HEK293 (cell line): ENCODE measurements at regions not wholly inside any gene's neighbourhood (a gene's known extent, or its start where the extent isn't known, plus 50 kb on each side); places are given as distances from the start of the nearest gene placed in this dataset.

Experiments
- CTCF ChIP-seq: fragments of 450-650 bp; formaldehyde crosslinking; IDR thresholded peaks from 2 replicates; pipeline ENCODE4 v1.5.1; 2016; ENCODE audit warnings: missing biosample characterization, missing genetic modification characterization
- KLF8 ChIP-seq: fragments of 450-650 bp; formaldehyde crosslinking; IDR thresholded peaks from 2 replicates; pipeline ENCODE4 v1.5.1; 2016; ENCODE audit warnings: missing biosample characterization, missing genetic modification characterization
- PRDM10 ChIP-seq: fragments of 450-650 bp; formaldehyde crosslinking; IDR thresholded peaks from 2 replicates; pipeline ENCODE4 v1.5.1; 2016; ENCODE audit warnings: missing biosample characterization, missing genetic modification characterization
- TSHZ1 ChIP-seq: fragments of 450-650 bp; formaldehyde crosslinking; IDR thresholded peaks from 2 replicates; pipeline ENCODE4 v1.5.1; 2016; ENCODE audit warnings: missing biosample characterization, missing genetic modification characterization, borderline replicate concordance
- ZBTB26 ChIP-seq: fragments of 450-650 bp; formaldehyde crosslinking; optimal IDR thresholded peaks from 2 replicates; pipeline ENCODE3; 2016; ENCODE audit warnings: missing biosample characterization, mild to moderate bottlenecking, missing genetic modification characterization
- ZBTB44 ChIP-seq: fragments of 450-650 bp; IDR thresholded peaks from 2 replicates; pipeline ENCODE4 v1.5.1; 2018; ENCODE audit warnings: missing biosample characterization, mild to moderate bottlenecking, missing genetic modification characterization
- ZNF10 ChIP-seq: fragments of 450-650 bp; formaldehyde crosslinking; IDR thresholded peaks from 2 replicates; pipeline ENCODE4 v1.5.1; 2017; ENCODE audit warnings: missing biosample characterization, missing genetic modification characterization
- ZNF138 ChIP-seq: fragments of 450-650 bp; formaldehyde crosslinking; IDR thresholded peaks from 2 replicates; pipeline ENCODE4 v1.5.1; 2016; ENCODE audit warnings: missing biosample characterization, missing genetic modification characterization, borderline replicate concordance
- ZNF24 ChIP-seq: fragments of 450-650 bp; formaldehyde crosslinking; IDR thresholded peaks from 2 replicates; pipeline ENCODE4 v1.5.1; 2016; ENCODE audit warnings: missing biosample characterization, missing genetic modification characterization
- ZNF274 ChIP-seq, 2 experiments: fragments of 200-500 bp in 1 of 2; fragments of 450-650 bp in 1 of 2; sonication (Bioruptor generic) in 1 of 2; formaldehyde crosslinking in 1 of 2; IDR thresholded peaks; 2 replicates each; pipeline versions ENCODE4 v1.5.1 to v1.6.1; 2014 to 2016; ENCODE audit warnings: borderline replicate concordance in 1 of 2, inconsistent platforms in 1 of 2, low read length in 1 of 2, missing biosample characterization in 1 of 2, missing genetic modification characterization in 1 of 2

GRCh38 chr12:130049666-130050065, 112.6 kb upstream of the FZD10 start:
- TF ChIP-seq KLF8 (tag by site-specific recombination): no peak
- TF ChIP-seq TSHZ1 (tag by site-specific recombination): no peak
- TF ChIP-seq ZBTB44 (tag by site-specific recombination): no peak
- no peak for TF ChIP-seq CTCF
- TF ChIP-seq ZNF274 (IDR thresholded peaks at IDR 0.05; ENCODE audit: low read length): no peak
- no peak for TF ChIP-seq ZNF274 (tag by site-specific recombination; IDR thresholded peaks at IDR 0.05; ENCODE audit: borderline replicate concordance)
- no peak for TF ChIP-seq ZNF24 (tag by site-specific recombination)
- TF ChIP-seq ZNF10 (tag by site-specific recombination): no peak
- TF ChIP-seq ZNF138 (tag by site-specific recombination): no peak
- no peak for TF ChIP-seq PRDM10 (tag by site-specific recombination)
- no peak for TF ChIP-seq ZBTB26
